GM23338 (cell line): ENCODE measurements at regions not wholly inside any gene's neighbourhood (a gene's known extent, or its start where the extent isn't known, plus 50 kb on each side); places are given as distances from the start of the nearest gene placed in this dataset.

Source experiments
- ATAC-seq: fragments of 200-7000 bp; cut with Tn5 transposase; 3 replicates; pipeline ENCODE4 v1.9.1; 2020
- DNase-seq: peaks from one replicate; pipeline ENCODE4 v3.0.0-alpha.2; 2015; ENCODE audit warnings: low spot score
- H2AFZ ChIP-seq: fragments of 200-600 bp; sonication (generic); 2 replicates; pipeline ENCODE4 v1.8.0; 2016; ENCODE audit warnings: antibody characterized with exemption, mild to moderate bottlenecking, moderate library complexity
- H3F3A ChIP-seq: fragments of 200-600 bp; sonication (generic); replicated peaks from 2 replicates; pipeline ENCODE4 v1.8.0; 2017; ENCODE audit warnings: antibody characterized with exemption, mixed run types, low read depth
- H3K27ac ChIP-seq: fragments of 200-600 bp; sonication (generic); 2 replicates; pipeline ENCODE4 v1.6.1; 2016; ENCODE audit warnings: low read depth
- H3K27me3 ChIP-seq: fragments of 200-600 bp; sonication (generic); 2 replicates; pipeline ENCODE4 v1.8.0; 2016; ENCODE audit warnings: mild to moderate bottlenecking, mixed run types, moderate library complexity; ENCODE audit not compliant: insufficient read depth
- H3K36me3 ChIP-seq: fragments of 200-600 bp; sonication (generic); 2 replicates; pipeline ENCODE4 v1.8.0; 2016; ENCODE audit warnings: mild to moderate bottlenecking; ENCODE audit not compliant: insufficient read depth
- H3K4me1 ChIP-seq: fragments of 200-600 bp; sonication (generic); 2 replicates; pipeline ENCODE4 v1.8.0; 2016; ENCODE audit warnings: mild to moderate bottlenecking, moderate library complexity; ENCODE audit not compliant: insufficient read depth
- H3K4me2 ChIP-seq: fragments of 200-600 bp; sonication (generic); 2 replicates; pipeline ENCODE4 v1.7.1; 2017; ENCODE audit warnings: mixed run types
- H3K4me3 ChIP-seq: fragments of 200-600 bp; sonication (generic); 2 replicates; pipeline ENCODE4 v1.6.1; 2016; ENCODE audit warnings: mixed run types
- H3K79me2 ChIP-seq: fragments of 200-600 bp; sonication (generic); replicated peaks from 2 replicates; pipeline ENCODE4 v1.8.0; 2017; ENCODE audit warnings: mild to moderate bottlenecking; ENCODE audit not compliant: insufficient read depth
- H3K9me2 ChIP-seq: fragments of 200-600 bp; sonication (generic); 2 replicates; pipeline ENCODE4 v1.8.0; 2017; ENCODE audit not compliant: insufficient read depth
- H4K20me1 ChIP-seq: fragments of 200-600 bp; sonication (generic); replicated peaks from 2 replicates; pipeline ENCODE4 v1.8.0; 2017; ENCODE audit warnings: mild to moderate bottlenecking; ENCODE audit not compliant: insufficient read depth
- H3K27ac Mint-ChIP-seq: 2 replicates; pipeline ENCODE4 v1.8.0; 2020; ENCODE audit warnings: inconsistent platforms, mild to moderate bottlenecking, moderate library complexity, mixed read lengths
- H3K27me3 Mint-ChIP-seq: 3 replicates; pipeline ENCODE4 v1.8.0; 2022; ENCODE audit warnings: low read depth, mild to moderate bottlenecking, moderate library complexity, mixed read lengths, inconsistent platforms; ENCODE audit not compliant: insufficient read depth, poor library complexity
- H3K36me3 Mint-ChIP-seq: 3 replicates; pipeline ENCODE4 v1.8.0; 2021; ENCODE audit warnings: low read depth, mild to moderate bottlenecking, inconsistent platforms, moderate library complexity, mixed read lengths
- H3K4me1 Mint-ChIP-seq: 3 replicates; pipeline ENCODE4 v1.8.0; 2020; ENCODE audit warnings: mild to moderate bottlenecking, inconsistent platforms, mixed read lengths
- H3K4me3 Mint-ChIP-seq: 3 replicates; pipeline ENCODE4 v1.8.0; 2021; ENCODE audit warnings: moderate library complexity, mild to moderate bottlenecking, inconsistent platforms, mixed read lengths
- H3K9me3 Mint-ChIP-seq: 3 replicates; pipeline ENCODE4 v1.8.0; 2020; ENCODE audit warnings: moderate library complexity, mild to moderate bottlenecking, inconsistent platforms, mixed read lengths
- EZH2 ChIP-seq: fragments of 200-600 bp; sonication (generic); IDR thresholded peaks from one replicate; pipeline ENCODE4 v1.8.0; 2017; ENCODE audit warnings: antibody characterized with exemption, mild to moderate bottlenecking, low read depth; ENCODE audit not compliant: unreplicated experiment
- EZH2phosphoT487 ChIP-seq: fragments of 200-600 bp; sonication (generic); IDR thresholded peaks from one replicate; pipeline ENCODE4 v1.8.1; 2018; ENCODE audit warnings: antibody characterized with exemption; ENCODE audit not compliant: unreplicated experiment
- JUNB ChIP-seq: IDR thresholded peaks from one replicate; pipeline ENCODE4 v1.6.1; 2016; ENCODE audit warnings: antibody characterized with exemption; ENCODE audit not compliant: unreplicated experiment
- POLR2AphosphoS5 ChIP-seq: IDR thresholded peaks from 2 replicates; pipeline ENCODE4 v1.6.1; 2016; ENCODE audit warnings: antibody characterized with exemption, low read depth
- REST ChIP-seq: IDR thresholded peaks from one replicate; pipeline ENCODE4 v1.6.1; 2018; ENCODE audit warnings: antibody characterized with exemption; ENCODE audit not compliant: unreplicated experiment
- STAT1 ChIP-seq: IDR thresholded peaks from one replicate; pipeline ENCODE4 v1.6.1; 2016; ENCODE audit warnings: antibody characterized with exemption; ENCODE audit not compliant: unreplicated experiment
- ZNF331 ChIP-seq: fragments of 250-450 bp; sonication (Bioruptor Pico); IDR thresholded peaks from 2 replicates; pipeline ENCODE4 v1.5.0; 2020; ENCODE audit warnings: low read depth, mild to moderate bottlenecking, moderate library complexity
- ZNF462 ChIP-seq: fragments of 250-450 bp; sonication (Bioruptor Pico); IDR thresholded peaks from 2 replicates; pipeline ENCODE4 v1.5.0; 2020; ENCODE audit warnings: mild to moderate bottlenecking, moderate library complexity

DNA sequence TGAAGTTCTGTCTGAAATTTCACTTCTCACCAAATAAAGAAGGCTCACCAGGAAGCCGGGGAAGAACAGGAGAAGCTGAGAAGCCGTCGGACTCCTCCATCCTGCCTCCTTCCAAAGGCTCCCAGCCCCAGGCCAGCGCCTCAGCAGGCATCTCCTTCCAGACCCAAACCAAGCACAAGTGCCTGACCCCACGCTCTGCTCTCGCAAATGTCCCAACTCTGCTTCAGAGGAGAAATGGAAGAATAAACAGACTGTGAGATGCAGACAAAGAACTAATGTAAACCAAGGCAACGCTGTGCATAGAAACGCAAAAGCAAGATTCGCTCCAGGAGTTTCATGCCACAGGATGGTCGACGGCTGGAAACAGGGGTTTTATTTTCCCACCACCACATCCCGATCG lies 100.3 kb upstream of the EXOC2 start:
- Histone ChIP-seq H2AFZ (peak overlapping the region; percentile 34; the same call in 1 of the 2 replicates), H3K79me2 (no peaks in the 10 kb centered on the region), H3K27me3 (no peaks in the 10 kb centered on the region), H3K4me3 (no peak overlapping the region), H3K4me1 (peaks cover 10% of the 10 kb centered on the region; the same call in 1 of the 2 replicates), H3F3A (no peaks in the 10 kb centered on the region), H3K36me3 (no peaks in the 10 kb centered on the region), H3K4me2 (no peak overlapping the region), H3K27ac (no peak overlapping the region), H4K20me1 (no peaks in the 10 kb centered on the region), H3K9me2 (no peaks in the 10 kb centered on the region)
- Mint-ChIP-seq H3K27ac (no peak overlapping the region), H3K36me3 (peaks cover 2% of the 10 kb centered on the region; the same call in 1 of the 3 replicates), H3K27me3 (peaks cover 2% of the 10 kb centered on the region), H3K4me3 (no peak overlapping the region), H3K4me1 (peaks cover 13% of the 10 kb centered on the region), H3K9me3 (no peaks in the 10 kb centered on the region; the same call in 2 of the 3 replicates)
- ATAC-seq: peak; percentile 48
- TF ChIP-seq EZH2phosphoT487 (no peak), STAT1 (no peak), JUNB (no peak)
- no peak for DNase-seq

GRCh38 chr6:792662-793061 lies 99.7 kb upstream of the EXOC2 start:
- no peak for ATAC-seq
- no peaks in the 10 kb centered on the region; the same call in 1 of the 2 replicates for H3F3A ChIP-seq
- H3K79me2 ChIP-seq: no peaks in the 10 kb centered on the region
- H3K36me3 Mint-ChIP-seq: peaks cover 2% of the 10 kb centered on the region; the same call in 1 of the 3 replicates
- no peaks in the 10 kb centered on the region for H3K27me3 ChIP-seq
- no peak overlapping the region for H3K4me3 Mint-ChIP-seq
- no peak overlapping the region for H3K4me3 ChIP-seq
- H3K9me3 Mint-ChIP-seq: no peaks in the 10 kb centered on the region; the same call in 2 of the 3 replicates
- H3K9me2 ChIP-seq: no peaks in the 10 kb centered on the region
- H3K4me1 Mint-ChIP-seq: peaks cover 12% of the 10 kb centered on the region
- no peak overlapping the region for H3K4me2 ChIP-seq
- TF ChIP-seq POLR2AphosphoS5: no peak
- H3K27ac Mint-ChIP-seq: no peak overlapping the region
- no peak overlapping the region for H3K27ac ChIP-seq
- H3K4me1 ChIP-seq: peaks cover 10% of the 10 kb centered on the region; the same call in 1 of the 2 replicates
- no peak for DNase-seq
- no peaks in the 10 kb centered on the region for H3K36me3 ChIP-seq
- no peak overlapping the region for H2AFZ ChIP-seq
- no peaks in the 10 kb centered on the region for H4K20me1 ChIP-seq
- no peaks in the 10 kb centered on the region for H3K27me3 Mint-ChIP-seq

GRCh38 chr6:788058-788457 lies 95.1 kb upstream of the EXOC2 start:
- H3K27me3 ChIP-seq: no peaks in the 10 kb centered on the region
- H3F3A ChIP-seq: no peaks in the 10 kb centered on the region; the same call in 1 of the 2 replicates
- no peaks in the 10 kb centered on the region for H3K79me2 ChIP-seq
- Mint-ChIP-seq H3K9me3 (no peaks in the 10 kb centered on the region; the same call in 2 of the 3 replicates), H3K27ac (no peak overlapping the region), H3K4me1 (peaks cover 7% of the 10 kb centered on the region), H3K27me3 (no peaks in the 10 kb centered on the region), H3K4me3 (no peak overlapping the region), H3K36me3 (peaks cover 2% of the 10 kb centered on the region; the same call in 1 of the 3 replicates)
- H3K9me2 ChIP-seq: no peaks in the 10 kb centered on the region
- H3K4me2 ChIP-seq: no peak overlapping the region
- ATAC-seq: no peak
- no peaks in the 10 kb centered on the region for H3K36me3 ChIP-seq
- H3K4me1 ChIP-seq: no peaks in the 10 kb centered on the region
- no peak overlapping the region for H3K4me3 ChIP-seq
- DNase-seq: no peak
- H2AFZ ChIP-seq: no peak overlapping the region
- H4K20me1 ChIP-seq: no peaks in the 10 kb centered on the region
- H3K27ac ChIP-seq: no peak overlapping the region
- TF ChIP-seq REST: no peak
- TF ChIP-seq ZNF462: no peak
- no peak for TF ChIP-seq ZNF331 (CRISPR knock-in tag)
- no peak for TF ChIP-seq EZH2
